GM12878 (cell line): ENCODE measurements at regions not wholly inside any gene's neighbourhood (a gene's known extent, or its start where the extent isn't known, plus 50 kb on each side); places are given as distances from the start of the nearest gene placed in this dataset.

Source experiments
- CTCF ChIP-seq, 3 experiments: IDR thresholded peaks in 2 of 3; conservative IDR thresholded peaks in 1 of 3; 2 replicates each; pipeline ENCODE4 v1.5.1; 2011; ENCODE audit warnings: low read depth in 3 of 3, low read length in 3 of 3, mild to moderate bottlenecking in 3 of 3, control low read depth in 2 of 3, moderate library complexity in 2 of 3, inconsistent platforms in 1 of 3, mixed read lengths in 1 of 3; ENCODE audit not compliant: control insufficient read depth in 2 of 3, insufficient read depth in 1 of 3; ENCODE audit errors: extremely low read depth in 1 of 3
- DPF2 ChIP-seq: fragments of 450-650 bp; IDR thresholded peaks from 2 replicates; pipeline ENCODE4 v1.6.1; 2017; ENCODE audit warnings: mild to moderate bottlenecking
- NFYB ChIP-seq: IDR thresholded peaks from 2 replicates; pipeline ENCODE4 v1.6.1; 2011; ENCODE audit warnings: low read depth, mild to moderate bottlenecking, low read length, improper control_type of control experiment, moderate library complexity; ENCODE audit not compliant: insufficient read depth
- PRDM15 ChIP-seq: fragments of 450-650 bp; formaldehyde crosslinking; IDR thresholded peaks from 2 replicates; pipeline ENCODE4 v1.4.0; 2020; ENCODE audit warnings: mild to moderate bottlenecking, moderate library complexity
- RAD21 ChIP-seq: IDR thresholded peaks from 2 replicates; pipeline ENCODE4 v1.6.1; 2011; ENCODE audit warnings: mild to moderate bottlenecking, low read depth, low read length, moderate library complexity; ENCODE audit not compliant: insufficient read depth
- SP1 ChIP-seq: IDR thresholded peaks from one replicate; pipeline ENCODE4 v1.6.1; 2011; ENCODE audit warnings: low read depth, low read length

GRCh38 chr10:128898133-128898915 lies 568.7 kb upstream of the MGMT start:
- no peak for TF ChIP-seq RAD21
- no peak for TF ChIP-seq NFYB
- TF ChIP-seq DPF2 = no peak
- no peak for TF ChIP-seq CTCF (IDR thresholded peaks at IDR 0.05 in 2 of 3, conservative IDR thresholded peaks at IDR 0.05 in 1 of 3; ENCODE audit: control insufficient read depth in 2 of 3, extremely low read depth in 1 of 3, insufficient read depth in 1 of 3, low read depth in 3 of 3, low read length in 3 of 3)
- no peak for TF ChIP-seq PRDM15 (CRISPR knock-in tag)
- no peak for TF ChIP-seq SP1
